Breast epithelium (tissue), 4 donors: ENCODE measurements at regions not wholly inside any gene's neighbourhood (a gene's known extent, or its start where the extent isn't known, plus 50 kb on each side); places are given as distances from the start of the nearest gene placed in this dataset.

ENCODE experiments used
- DNase-seq, 2 donors: peaks; one replicate each; pipeline ENCODE4 v3.0.0-alpha.2; 2019; ENCODE audit warnings: low spot score in 2 of 2
- H3K27ac ChIP-seq, 2 donors: fragments of 200-600 bp; sonication (generic) in 1 of 2; one replicate each; pipeline ENCODE4 v1.5.1; 2016 to 2019; ENCODE audit warnings: mild to moderate bottlenecking in 1 of 2
- H3K27me3 ChIP-seq, 2 donors: fragments of 200-600 bp; sonication (generic) in 1 of 2; one replicate each; pipeline versions ENCODE4 v1.5.1 to v1.6.0; 2017 to 2019; ENCODE audit warnings: control low read depth in 1 of 2, mild to moderate bottlenecking in 1 of 2
- H3K36me3 ChIP-seq: fragments of 200-600 bp; one replicate; pipeline ENCODE4 v1.5.1; 2019
- H3K4me1 ChIP-seq, 2 donors: fragments of 200-600 bp; sonication (generic); one replicate each; pipeline ENCODE4 v1.5.1; 2016 to 2019; ENCODE audit warnings: control low read depth in 1 of 2
- H3K4me3 ChIP-seq, 3 donors: fragments of 200-600 bp; sonication (generic); 1 replicate in 2 of 3; 2 replicates in 1 of 3; pipeline ENCODE4 v1.5.1; 2016 to 2019; ENCODE audit warnings: mild to moderate bottlenecking in 3 of 3, moderate library complexity in 2 of 3
- H3K9me3 ChIP-seq, 2 donors: fragments of 200-600 bp; sonication (generic) in 1 of 2; one replicate each; pipeline ENCODE4 v1.5.1; 2016 to 2019; ENCODE audit warnings: control low read depth in 1 of 2
- POLR2A ChIP-seq: fragments of 450-650 bp; IDR thresholded peaks from one replicate; pipeline ENCODE4 v1.6.1; 2016; ENCODE audit warnings: antibody characterized with exemption, mild to moderate bottlenecking, moderate library complexity
- POLR2AphosphoS5 ChIP-seq, 3 donors: sonication (generic); formaldehyde crosslinking; IDR thresholded peaks; one replicate each; pipeline ENCODE4 v1.6.1; 2017; ENCODE audit warnings: antibody characterized with exemption in 3 of 3
- intact Hi-C: fragments of 100-400 bp; cut with DNase I; formaldehyde crosslinking; loops from one replicate; pipeline ENCODE4 v1.15.1; 2023; ENCODE audit warnings: low total_unique reads
- TF ChIP-seq, protein P1 (sequence below), 3 donors: fragments of 450-650 bp; IDR thresholded peaks; one replicate each; pipeline ENCODE4 v1.5.1; 2016 to 2017; ENCODE audit warnings: antibody characterized with exemption in 3 of 3, mild to moderate bottlenecking in 3 of 3, moderate library complexity in 3 of 3

GRCh38 chr12:112598626-112599025 lies 179.9 kb downstream of the PTPN11 start:
- H3K36me3 ChIP-seq: no peaks in the 10 kb centered on the region
- DNase-seq: no peak
- H3K9me3 ChIP-seq: no peaks in the 10 kb centered on the region
- intact Hi-C loops: no loop called here
- peaks cover 0 to 15% of the 10 kb centered on the region in 2 donors for H3K27me3 ChIP-seq
- no peak overlapping the region for H3K4me3 ChIP-seq
- TF ChIP-seq POLR2AphosphoS5 (IDR thresholded peaks at IDR 0.05) (no peak), POLR2A (no peak)
- TF ChIP-seq, protein P1, sequence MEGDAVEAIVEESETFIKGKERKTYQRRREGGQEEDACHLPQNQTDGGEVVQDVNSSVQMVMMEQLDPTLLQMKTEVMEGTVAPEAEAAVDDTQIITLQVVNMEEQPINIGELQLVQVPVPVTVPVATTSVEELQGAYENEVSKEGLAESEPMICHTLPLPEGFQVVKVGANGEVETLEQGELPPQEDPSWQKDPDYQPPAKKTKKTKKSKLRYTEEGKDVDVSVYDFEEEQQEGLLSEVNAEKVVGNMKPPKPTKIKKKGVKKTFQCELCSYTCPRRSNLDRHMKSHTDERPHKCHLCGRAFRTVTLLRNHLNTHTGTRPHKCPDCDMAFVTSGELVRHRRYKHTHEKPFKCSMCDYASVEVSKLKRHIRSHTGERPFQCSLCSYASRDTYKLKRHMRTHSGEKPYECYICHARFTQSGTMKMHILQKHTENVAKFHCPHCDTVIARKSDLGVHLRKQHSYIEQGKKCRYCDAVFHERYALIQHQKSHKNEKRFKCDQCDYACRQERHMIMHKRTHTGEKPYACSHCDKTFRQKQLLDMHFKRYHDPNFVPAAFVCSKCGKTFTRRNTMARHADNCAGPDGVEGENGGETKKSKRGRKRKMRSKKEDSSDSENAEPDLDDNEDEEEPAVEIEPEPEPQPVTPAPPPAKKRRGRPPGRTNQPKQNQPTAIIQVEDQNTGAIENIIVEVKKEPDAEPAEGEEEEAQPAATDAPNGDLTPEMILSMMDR (IDR thresholded peaks at IDR 0.05): no peak
- no peaks in the 10 kb centered on the region for H3K4me1 ChIP-seq
- no peak overlapping the region for H3K27ac ChIP-seq

DNA sequence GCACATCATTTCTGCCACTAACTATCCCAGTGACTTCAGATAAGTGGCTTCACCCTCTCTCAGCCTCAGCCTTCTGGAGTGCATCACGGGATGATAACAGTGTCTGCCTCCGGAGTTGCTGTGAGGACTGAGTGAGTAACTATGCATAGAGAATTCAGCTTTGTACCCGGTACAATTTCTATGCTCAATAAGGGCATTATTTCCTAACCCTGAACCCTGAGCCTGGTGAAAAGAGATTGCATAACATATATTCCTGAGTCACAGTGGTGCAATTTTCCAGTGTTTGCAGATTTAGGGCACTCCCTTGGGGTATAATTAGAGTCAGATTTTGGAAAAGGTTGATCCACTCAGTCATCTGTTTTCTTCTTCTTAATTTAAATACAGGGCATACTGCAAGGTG lies 181.1 kb downstream of the PTPN11 start:
- no peak overlapping the region for H3K4me3 ChIP-seq
- H3K27me3 ChIP-seq: peaks cover 0 to 15% of the 10 kb centered on the region in 2 donors
- no peaks in the 10 kb centered on the region for H3K9me3 ChIP-seq
- DNase-seq: no peak
- TF ChIP-seq, protein P1 (IDR thresholded peaks at IDR 0.05): no peak
- no peak for TF ChIP-seq POLR2A
- no peak for TF ChIP-seq POLR2AphosphoS5 (IDR thresholded peaks at IDR 0.05)
- no peaks in the 10 kb centered on the region for H3K36me3 ChIP-seq
- no peaks in the 10 kb centered on the region for H3K4me1 ChIP-seq
- no peak overlapping the region for H3K27ac ChIP-seq
- intact Hi-C loops: no loop called here

DNA sequence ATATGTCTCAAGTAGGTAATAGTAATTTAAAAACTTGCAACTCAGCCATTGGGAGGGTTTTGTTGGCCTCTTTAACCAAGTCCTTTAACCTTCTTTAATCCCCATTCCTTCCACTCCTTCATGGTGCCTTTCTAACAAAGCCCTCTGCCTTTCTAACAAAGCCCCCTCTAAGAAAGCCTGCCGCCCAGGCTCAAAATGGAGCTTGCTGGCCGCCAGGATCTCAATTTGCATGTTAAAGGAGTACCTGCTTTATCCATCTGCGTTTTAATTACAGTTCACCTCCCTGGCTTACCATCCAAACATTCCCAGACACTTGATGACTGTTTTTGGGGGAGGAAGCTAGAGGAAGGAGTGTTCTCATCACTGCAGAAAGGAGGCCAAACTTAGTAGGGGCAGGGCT lies 183.4 kb downstream of the PTPN11 start:
- Histone ChIP-seq H3K36me3 (no peaks in the 10 kb centered on the region), H3K4me1 (no peaks in the 10 kb centered on the region), H3K4me3 (no peak overlapping the region), H3K27me3 (peaks cover 0 to 13% of the 10 kb centered on the region in 2 donors), H3K27ac (no peak overlapping the region), H3K9me3 (no peaks in the 10 kb centered on the region)
- no peak for DNase-seq
- TF ChIP-seq, protein P1 (IDR thresholded peaks at IDR 0.05): no peak
- TF ChIP-seq POLR2A (no peak), POLR2AphosphoS5 (IDR thresholded peaks at IDR 0.05) (no peak)
- intact Hi-C loops: no loop called here

- H3K9me3 ChIP-seq: no peaks in the 10 kb centered on the region
- H3K27me3 ChIP-seq: no peaks in the 10 kb centered on the region
- DNase-seq: no peak
- no peak overlapping the region for H3K4me3 ChIP-seq
- no peak for TF ChIP-seq POLR2AphosphoS5 (IDR thresholded peaks at IDR 0.05)
- TF ChIP-seq, protein P1 (IDR thresholded peaks at IDR 0.05): no peak
- TF ChIP-seq POLR2A: no peak
- no peak overlapping the region for H3K27ac ChIP-seq
- no peaks in the 10 kb centered on the region for H3K4me1 ChIP-seq
- no peaks in the 10 kb centered on the region for H3K36me3 ChIP-seq
- intact Hi-C loops: no loop called here
Measured at GRCh38 chr12:112606611-112607365, 184.8 kb upstream of the RPH3A start.

DNA sequence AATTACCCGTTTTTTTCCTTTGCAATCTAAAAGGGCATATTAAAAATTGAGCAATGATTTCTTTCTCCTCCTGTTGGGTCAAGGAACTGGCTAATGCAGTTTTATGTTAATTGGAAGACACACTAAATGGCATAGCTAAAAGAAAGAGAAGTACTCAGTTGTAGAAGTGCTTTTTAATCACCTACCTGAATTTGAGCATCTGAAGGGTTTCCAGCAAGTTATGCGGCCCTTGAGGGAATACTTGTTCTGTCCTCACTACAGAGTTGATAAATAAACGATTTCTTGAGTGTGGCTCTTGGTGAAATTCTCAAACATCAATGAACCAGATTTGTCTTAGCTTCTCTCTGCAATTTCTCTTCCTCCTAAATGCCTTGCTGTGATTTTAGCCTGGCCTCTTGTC lies 184.1 kb upstream of the RPH3A start:
- no peak for DNase-seq
- Histone ChIP-seq H3K4me3 (no peak overlapping the region), H3K27me3 (no peaks in the 10 kb centered on the region), H3K36me3 (no peaks in the 10 kb centered on the region), H3K27ac (no peak overlapping the region), H3K4me1 (no peaks in the 10 kb centered on the region), H3K9me3 (no peaks in the 10 kb centered on the region)
- no peak for TF ChIP-seq POLR2A
- TF ChIP-seq, protein P1 (IDR thresholded peaks at IDR 0.05): no peak
- no peak for TF ChIP-seq POLR2AphosphoS5 (IDR thresholded peaks at IDR 0.05)
- intact Hi-C loops: no loop called here
